SK-N-SH treated with all-trans-retinoic acid at 6 μM for 48 hours (cell line): ENCODE measurements at regions not wholly inside any gene's neighbourhood (a gene's known extent, or its start where the extent isn't known, plus 50 kb on each side); places are given as distances from the start of the nearest gene placed in this dataset.

Source experiments
- CREB5 ChIP-seq: fragments of 250-450 bp; sonication (Bioruptor Pico); IDR thresholded peaks from 2 replicates; pipeline ENCODE4 v1.5.1; 2020; ENCODE audit warnings: low read depth, mild to moderate bottlenecking, moderate library complexity
- CSDC2 ChIP-seq: fragments of 250-450 bp; sonication (Bioruptor Pico); IDR thresholded peaks from 2 replicates; pipeline ENCODE4 v1.5.0; 2020; ENCODE audit warnings: mild to moderate bottlenecking, moderate library complexity
- CSRNP3 ChIP-seq: fragments of 250-450 bp; sonication (Bioruptor Pico); IDR thresholded peaks from 2 replicates; pipeline ENCODE4 v1.5.1; 2021; ENCODE audit warnings: mild to moderate bottlenecking, moderate library complexity
- ISL1 ChIP-seq: fragments of 250-450 bp; sonication (Bioruptor Pico); IDR thresholded peaks from 2 replicates; pipeline ENCODE4 v2.1.2; 2022; ENCODE audit warnings: mild to moderate bottlenecking, moderate library complexity
- OSR1 ChIP-seq: fragments of 250-450 bp; sonication (Bioruptor Pico); IDR thresholded peaks from 2 replicates; pipeline ENCODE4 v1.8.0; 2022; ENCODE audit warnings: moderate library complexity, mild to moderate bottlenecking, inconsistent platforms
- PATZ1 ChIP-seq: fragments of 250-450 bp; sonication (Bioruptor Pico); IDR thresholded peaks from 2 replicates; pipeline ENCODE4 v1.8.0; 2020; ENCODE audit warnings: mild to moderate bottlenecking, moderate library complexity, borderline replicate concordance
- POU6F1 ChIP-seq: fragments of 250-450 bp; sonication (Bioruptor Pico); IDR thresholded peaks from 2 replicates; pipeline ENCODE4 v1.8.0; 2021; ENCODE audit warnings: low read depth, mild to moderate bottlenecking, moderate library complexity, borderline replicate concordance
- PPARA ChIP-seq: fragments of 250-450 bp; sonication (Bioruptor Pico); IDR thresholded peaks from 2 replicates; pipeline ENCODE4 v1.5.0; 2020; ENCODE audit warnings: mild to moderate bottlenecking, borderline replicate concordance
- RARB ChIP-seq: fragments of 250-450 bp; sonication (Bioruptor Pico); IDR thresholded peaks from 2 replicates; pipeline ENCODE4 v1.8.0; 2021; ENCODE audit warnings: mild to moderate bottlenecking, moderate library complexity
- TCF4 ChIP-seq: fragments of 250-450 bp; sonication (Bioruptor Pico); IDR thresholded peaks from 2 replicates; pipeline ENCODE4 v1.8.0; 2021; ENCODE audit warnings: mild to moderate bottlenecking, moderate library complexity, borderline replicate concordance
- TOX ChIP-seq: fragments of 250-450 bp; sonication (Bioruptor Pico); IDR thresholded peaks from 2 replicates; pipeline ENCODE4 v1.8.0; 2021; ENCODE audit warnings: mild to moderate bottlenecking, moderate library complexity, borderline replicate concordance
- ZFP3 ChIP-seq: fragments of 250-450 bp; sonication (Bioruptor Pico); IDR thresholded peaks from 2 replicates; pipeline ENCODE4 v1.5.0; 2020; ENCODE audit warnings: mild to moderate bottlenecking, moderate library complexity
- ZFP30 ChIP-seq: fragments of 450-650 bp; formaldehyde crosslinking; IDR thresholded peaks from 2 replicates; pipeline ENCODE4 v1.5.0; 2022; ENCODE audit warnings: mild to moderate bottlenecking, moderate library complexity
- ZNF70 ChIP-seq: fragments of 450-650 bp; formaldehyde crosslinking; IDR thresholded peaks from 2 replicates; pipeline ENCODE4 v1.5.0; 2020; ENCODE audit warnings: mild to moderate bottlenecking, moderate library complexity

GRCh38 chr22:22768885-22769284, 118.7 kb upstream of the IGLL5 start:
- TF ChIP-seq TCF4 (CRISPR knock-in tag): no peak
- no peak for TF ChIP-seq PPARA (CRISPR knock-in tag)
- no peak for TF ChIP-seq ISL1 (CRISPR knock-in tag)
- no peak for TF ChIP-seq PATZ1 (CRISPR knock-in tag)
- TF ChIP-seq RARB (CRISPR knock-in tag): no peak
- no peak for TF ChIP-seq OSR1 (CRISPR knock-in tag)
- no peak for TF ChIP-seq CSRNP3
- TF ChIP-seq POU6F1 (CRISPR knock-in tag): no peak
- no peak for TF ChIP-seq CREB5
- TF ChIP-seq ZFP30 (CRISPR knock-in tag): no peak
- no peak for TF ChIP-seq ZNF70 (CRISPR knock-in tag)
- no peak for TF ChIP-seq CSDC2 (CRISPR knock-in tag)
- no peak for TF ChIP-seq ZFP3 (CRISPR knock-in tag)
- no peak for TF ChIP-seq TOX
